ENCODE measurements at regions not wholly inside any gene's neighbourhood (a gene's known extent, or its start where the extent isn't known, plus 50 kb on each side); places are given as distances from the start of the nearest gene placed in this dataset.

DNA sequence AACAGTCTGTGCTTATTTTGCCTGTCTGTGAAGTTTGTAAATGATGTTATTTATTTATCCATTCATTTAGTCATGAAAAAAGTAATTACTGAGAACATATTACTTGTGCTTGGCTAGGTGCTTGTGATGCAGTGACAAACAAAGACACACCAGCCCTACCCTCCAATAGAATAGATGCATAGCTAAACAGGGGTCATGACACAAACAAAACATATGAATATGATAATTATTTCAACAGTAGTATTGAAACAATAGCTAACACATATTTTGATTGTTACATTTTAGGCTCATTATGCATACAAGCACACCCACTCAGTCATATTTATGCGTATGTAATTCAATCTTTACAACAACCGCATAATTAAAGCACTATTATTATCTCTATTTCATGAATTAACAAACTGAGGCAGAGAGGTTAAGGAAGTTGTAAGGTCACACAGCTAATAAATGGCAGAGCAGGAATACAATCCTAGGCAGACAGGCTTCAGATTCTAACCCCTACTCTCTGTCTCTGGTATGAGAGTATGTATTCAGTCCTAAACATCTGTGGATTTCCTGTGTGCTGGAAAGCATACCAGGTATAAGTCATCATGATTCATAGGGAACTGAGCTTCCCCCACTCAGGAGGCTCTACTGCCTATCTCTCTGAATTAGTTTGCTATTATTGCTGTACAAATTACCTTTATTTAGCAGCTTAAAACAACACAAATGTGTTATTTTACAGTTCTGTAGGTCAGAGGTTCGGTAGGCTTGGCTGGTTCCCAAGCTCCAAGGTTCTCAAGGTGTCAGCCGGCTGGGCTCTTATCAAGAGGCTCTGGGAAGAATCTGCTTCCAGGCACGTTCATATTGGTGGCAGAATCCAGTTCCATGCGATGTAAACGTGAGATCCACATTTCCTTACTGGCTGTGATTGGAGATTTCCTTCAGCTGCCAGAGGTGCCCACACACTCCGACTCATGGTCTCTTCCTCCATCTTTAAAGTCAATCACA lies 509.4 kb downstream of the GALC start:
- Histone ChIP-seq H3K9me3 (ENCODE audit: insufficient read depth, low read length, severe bottlenecking) (no peaks in the 10 kb centered on the region), H3K4me1 (ENCODE audit: insufficient read depth, low read length) (no peaks in the 10 kb centered on the region), H3K4me2 (ENCODE audit: insufficient read depth, low read length) (no peak overlapping the region), H3K36me3 (ENCODE audit: insufficient read depth, low read length) (no peaks in the 10 kb centered on the region), H3K27ac (ENCODE audit: low read length) (no peak overlapping the region), H3K79me2 (ENCODE audit: insufficient read depth, low read length) (no peaks in the 10 kb centered on the region), H3K4me3 (ENCODE audit: low read depth in 1 of 2, low read length in 2 of 2) (no peak overlapping the region), H3K9ac (ENCODE audit: low read depth, low read length) (no peak overlapping the region), H4K20me1 (ENCODE audit: insufficient read depth, low read length) (no peaks in the 10 kb centered on the region), H3K27me3 (ENCODE audit: insufficient read depth, low read length, poor library complexity) (no peaks in the 10 kb centered on the region), H2AFZ (ENCODE audit: low read depth, low read length) (no peak overlapping the region)
- DNase-seq = no peak
- ATAC-seq (ENCODE audit: insufficient read depth, low read depth) = no peak
- TF ChIP-seq EZH2 (IDR thresholded peaks at IDR 0.05; ENCODE audit: borderline replicate concordance, low read depth, low read length, severe bottlenecking) = no peak
- TF ChIP-seq, protein P1, sequence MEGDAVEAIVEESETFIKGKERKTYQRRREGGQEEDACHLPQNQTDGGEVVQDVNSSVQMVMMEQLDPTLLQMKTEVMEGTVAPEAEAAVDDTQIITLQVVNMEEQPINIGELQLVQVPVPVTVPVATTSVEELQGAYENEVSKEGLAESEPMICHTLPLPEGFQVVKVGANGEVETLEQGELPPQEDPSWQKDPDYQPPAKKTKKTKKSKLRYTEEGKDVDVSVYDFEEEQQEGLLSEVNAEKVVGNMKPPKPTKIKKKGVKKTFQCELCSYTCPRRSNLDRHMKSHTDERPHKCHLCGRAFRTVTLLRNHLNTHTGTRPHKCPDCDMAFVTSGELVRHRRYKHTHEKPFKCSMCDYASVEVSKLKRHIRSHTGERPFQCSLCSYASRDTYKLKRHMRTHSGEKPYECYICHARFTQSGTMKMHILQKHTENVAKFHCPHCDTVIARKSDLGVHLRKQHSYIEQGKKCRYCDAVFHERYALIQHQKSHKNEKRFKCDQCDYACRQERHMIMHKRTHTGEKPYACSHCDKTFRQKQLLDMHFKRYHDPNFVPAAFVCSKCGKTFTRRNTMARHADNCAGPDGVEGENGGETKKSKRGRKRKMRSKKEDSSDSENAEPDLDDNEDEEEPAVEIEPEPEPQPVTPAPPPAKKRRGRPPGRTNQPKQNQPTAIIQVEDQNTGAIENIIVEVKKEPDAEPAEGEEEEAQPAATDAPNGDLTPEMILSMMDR (IDR thresholded peaks at IDR 0.05; ENCODE audit: borderline replicate concordance, extremely low read depth, low read length, poor library complexity, severe bottlenecking) = no peak

DNA sequence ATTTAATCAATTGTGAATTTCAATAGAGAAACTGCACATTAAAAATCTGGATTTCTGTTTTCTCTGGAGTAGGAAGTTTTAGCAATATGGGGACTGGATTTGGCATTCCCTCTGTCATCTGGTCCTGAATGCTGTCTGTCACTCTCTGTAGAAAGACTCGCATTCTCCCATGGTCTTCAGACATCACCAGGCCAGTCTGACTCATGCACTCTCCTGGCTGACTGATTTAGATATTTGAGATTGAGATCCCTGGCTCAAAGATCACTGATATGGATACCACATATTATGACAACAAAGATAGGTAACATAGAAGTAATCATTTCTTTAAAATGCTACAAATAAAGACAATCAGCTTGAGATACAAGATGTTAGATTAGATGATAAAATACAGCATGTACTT lies 524.5 kb downstream of the GALC start:
- no peaks in the 10 kb centered on the region for H3K4me1 ChIP-seq (ENCODE audit: insufficient read depth, low read length)
- H3K36me3 ChIP-seq (ENCODE audit: insufficient read depth, low read length) = no peaks in the 10 kb centered on the region
- no peak overlapping the region for H3K4me3 ChIP-seq (ENCODE audit: low read depth in 1 of 2, low read length in 2 of 2)
- TF ChIP-seq, protein P1 (IDR thresholded peaks at IDR 0.05; ENCODE audit: borderline replicate concordance, extremely low read depth, low read length, poor library complexity, severe bottlenecking) = no peak
- no peak for TF ChIP-seq EZH2 (IDR thresholded peaks at IDR 0.05; ENCODE audit: borderline replicate concordance, low read depth, low read length, severe bottlenecking)
- no peaks in the 10 kb centered on the region for H4K20me1 ChIP-seq (ENCODE audit: insufficient read depth, low read length)
- no peak overlapping the region for H3K4me2 ChIP-seq (ENCODE audit: insufficient read depth, low read length)
- no peak overlapping the region for H2AFZ ChIP-seq (ENCODE audit: low read depth, low read length)
- H3K9ac ChIP-seq (ENCODE audit: low read depth, low read length) = no peak overlapping the region
- DNase-seq (no peak), ATAC-seq (ENCODE audit: insufficient read depth, low read depth) (no peak)
- H3K27ac ChIP-seq (ENCODE audit: low read length) = no peak overlapping the region
- no peaks in the 10 kb centered on the region for H3K9me3 ChIP-seq (ENCODE audit: insufficient read depth, low read length, severe bottlenecking)
- H3K79me2 ChIP-seq (ENCODE audit: insufficient read depth, low read length) = no peaks in the 10 kb centered on the region
- no peaks in the 10 kb centered on the region for H3K27me3 ChIP-seq (ENCODE audit: insufficient read depth, low read length, poor library complexity)

DNA sequence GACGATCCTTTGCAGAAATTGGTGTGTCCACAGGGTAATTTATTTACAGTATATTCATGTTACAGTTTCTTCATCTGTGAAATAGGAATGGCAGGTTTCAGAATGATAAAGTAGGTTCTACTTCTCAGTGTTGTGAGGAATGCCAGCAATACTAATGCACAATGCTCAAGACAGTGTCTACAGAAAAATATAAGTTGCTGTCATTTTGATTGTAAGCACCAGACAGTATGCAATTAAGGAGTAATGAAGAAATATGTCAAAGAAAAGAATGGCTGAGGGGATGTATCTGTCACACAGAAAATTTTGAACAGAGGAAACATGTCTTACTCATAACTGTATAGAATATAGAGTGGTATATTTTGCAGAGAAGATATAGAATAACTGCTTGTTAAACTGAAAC lies 525.4 kb downstream of the GALC start:
- Histone ChIP-seq H3K4me2 (ENCODE audit: insufficient read depth, low read length) (no peak overlapping the region), H3K27ac (ENCODE audit: low read length) (no peak overlapping the region), H3K9ac (ENCODE audit: low read depth, low read length) (no peak overlapping the region), H3K27me3 (ENCODE audit: insufficient read depth, low read length, poor library complexity) (no peaks in the 10 kb centered on the region), H2AFZ (ENCODE audit: low read depth, low read length) (no peak overlapping the region), H3K79me2 (ENCODE audit: insufficient read depth, low read length) (no peaks in the 10 kb centered on the region), H3K36me3 (ENCODE audit: insufficient read depth, low read length) (no peaks in the 10 kb centered on the region), H3K9me3 (ENCODE audit: insufficient read depth, low read length, severe bottlenecking) (no peaks in the 10 kb centered on the region), H3K4me3 (ENCODE audit: low read depth in 1 of 2, low read length in 2 of 2) (no peak overlapping the region), H4K20me1 (ENCODE audit: insufficient read depth, low read length) (no peaks in the 10 kb centered on the region), H3K4me1 (ENCODE audit: insufficient read depth, low read length) (no peaks in the 10 kb centered on the region)
- TF ChIP-seq, protein P1 (IDR thresholded peaks at IDR 0.05; ENCODE audit: borderline replicate concordance, extremely low read depth, low read length, poor library complexity, severe bottlenecking) = no peak
- TF ChIP-seq EZH2 (IDR thresholded peaks at IDR 0.05; ENCODE audit: borderline replicate concordance, low read depth, low read length, severe bottlenecking) = no peak
- no peak for DNase-seq
- no peak for ATAC-seq (ENCODE audit: insufficient read depth, low read depth)
